ENCODE measurements at regions not wholly inside any gene's neighbourhood (a gene's known extent, or its start where the extent isn't known, plus 50 kb on each side); places are given as distances from the start of the nearest gene placed in this dataset.

- no peak for TF ChIP-seq REST (IDR thresholded peaks at IDR 0.05)
- TF ChIP-seq JUND (IDR thresholded peaks at IDR 0.05): no peak
- no peak for TF ChIP-seq GABPA (IDR thresholded peaks at IDR 0.05 in 1 of 2, conservative IDR thresholded peaks at IDR 0.05 in 1 of 2)
- TF ChIP-seq CTCF (IDR thresholded peaks at IDR 0.05; ENCODE audit: low read depth, low read length, missing input control): no peak
Measured at GRCh38 chr6:168941036-168941435, 312.6 kb downstream of the THBS2 start.

Data from liver (tissue), 3 donors.